DMS153 treated with DMSO at 0.1 percent for 48 hours (cell line): ENCODE measurements at regions not wholly inside any gene's neighbourhood (a gene's known extent, or its start where the extent isn't known, plus 50 kb on each side); places are given as distances from the start of the nearest gene placed in this dataset.

Source experiments
- DNase-seq: peaks from one replicate; lab custom pipeline; 2025; ENCODE audit not compliant: unreplicated experiment; lab: John Stamatoyannopoulos, UW

GRCh38 chr2:19723021-19723420 is 178.8 kb downstream of the TTC32 start:
- no peak for DNase-seq

GRCh38 chr2:19722531-19722971 is 179.2 kb downstream of the TTC32 start:
- DNase-seq, result no peak

DNA sequence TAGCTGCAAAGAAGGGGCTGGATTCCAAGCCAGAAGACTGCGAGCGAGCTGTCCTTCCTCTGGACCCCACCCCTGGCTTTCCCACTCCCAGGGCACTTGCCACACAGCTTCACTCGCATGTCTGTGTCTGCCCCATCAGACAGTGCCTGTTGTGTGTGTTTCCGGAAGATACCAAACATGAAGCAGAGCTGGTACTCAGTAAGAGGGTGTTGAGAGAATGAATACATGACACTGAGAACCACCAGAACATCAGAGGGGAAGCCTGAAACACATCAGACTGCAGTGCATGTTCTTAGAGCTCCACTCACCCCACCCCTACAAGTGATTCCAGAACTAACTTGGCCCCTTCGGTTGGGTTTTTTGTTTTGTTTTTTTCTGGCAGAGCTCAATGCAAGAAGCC is 181.5 kb downstream of the TTC32 start:
- no peak for DNase-seq

- no peak for DNase-seq
Observed at GRCh38 chr2:19719540-19719939, 182.2 kb downstream of the TTC32 start.

GRCh38 chr2:19717446-19717845 is 184.3 kb downstream of the TTC32 start:
- no peak for DNase-seq

GRCh38 chr2:19714926-19715325 is 186.9 kb downstream of the TTC32 start:
- DNase-seq, result no peak

DNA sequence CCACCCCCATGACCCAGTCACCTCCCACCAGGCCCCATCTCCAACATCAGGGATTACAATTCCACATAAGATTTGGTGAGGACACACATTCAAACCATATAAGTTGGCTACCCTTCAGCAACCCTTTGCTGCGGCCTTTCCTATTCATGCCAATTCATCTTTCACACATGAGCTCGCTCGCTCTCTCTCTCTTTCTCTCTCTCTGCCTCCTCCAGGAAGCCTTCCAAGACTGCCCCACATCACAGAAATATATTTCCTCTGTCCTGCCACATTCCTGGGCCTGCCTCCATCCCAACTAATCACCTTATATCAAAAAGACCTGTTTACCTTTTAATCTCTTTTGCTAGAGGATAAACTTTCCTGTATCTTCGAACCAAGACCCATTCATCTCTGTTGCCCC is 188.9 kb downstream of the TTC32 start:
- no peak for DNase-seq

GRCh38 chr2:19711470-19712372 is 190.1 kb downstream of the TTC32 start:
- DNase-seq, result peak; percentile 24

DNA sequence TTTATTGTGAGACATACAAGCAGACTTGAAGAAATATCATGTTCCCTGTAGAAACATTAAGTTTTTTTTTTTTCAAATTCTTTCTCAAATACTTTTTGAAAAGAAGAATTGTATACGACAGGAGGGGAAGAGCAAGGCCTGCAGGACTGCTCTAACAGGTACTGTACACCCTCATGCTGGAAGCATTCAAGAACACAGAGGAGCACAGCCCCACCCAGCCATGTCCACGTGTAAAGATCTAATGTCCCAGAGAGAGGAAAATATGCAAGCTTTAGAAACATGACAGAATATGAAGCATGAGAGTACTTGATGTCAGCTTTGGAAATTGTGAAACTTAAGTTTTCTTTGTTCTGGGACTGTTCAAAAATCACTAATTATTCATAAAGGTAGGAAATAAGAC is 191.6 kb downstream of the TTC32 start:
- DNase-seq, result no peak

DNA sequence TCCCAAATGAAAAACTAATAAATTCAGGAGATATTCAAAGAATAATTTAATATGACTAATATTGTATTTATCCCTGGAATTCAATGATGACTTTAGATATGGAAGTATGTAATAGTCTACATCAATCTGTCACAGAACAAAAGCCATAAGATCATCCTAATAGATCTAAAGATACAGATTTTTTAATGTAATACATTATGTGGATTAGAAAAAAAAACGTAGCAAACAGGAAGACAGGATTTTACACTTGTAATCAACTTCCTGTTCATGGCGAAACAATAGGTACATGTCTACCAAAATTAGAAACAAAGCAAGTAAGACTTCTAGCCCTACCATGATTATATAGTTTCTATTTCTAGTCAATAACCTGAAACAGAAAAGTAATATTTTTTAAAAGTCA is 192.2 kb downstream of the TTC32 start:
- DNase-seq, result no peak

DNA sequence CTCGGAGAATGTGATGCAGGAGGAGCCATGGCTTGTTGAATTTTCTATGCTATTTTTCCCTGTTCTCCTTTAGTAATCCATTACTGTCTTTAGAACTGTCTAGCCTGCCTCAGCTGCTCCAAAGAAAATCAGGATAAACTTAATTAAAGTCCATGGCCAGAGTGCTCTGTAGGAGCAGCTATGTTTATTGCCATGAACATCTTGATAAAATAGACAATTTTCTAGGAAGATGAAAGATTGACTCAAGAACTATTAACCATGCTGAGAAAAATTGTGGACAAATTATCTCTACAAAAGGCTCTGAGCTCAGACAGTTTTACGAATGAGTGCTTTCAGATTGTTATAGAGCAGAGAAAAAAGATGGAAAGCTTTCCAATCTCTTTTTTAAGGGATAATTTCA is 193.0 kb downstream of the TTC32 start:
- no peak for DNase-seq

DNA sequence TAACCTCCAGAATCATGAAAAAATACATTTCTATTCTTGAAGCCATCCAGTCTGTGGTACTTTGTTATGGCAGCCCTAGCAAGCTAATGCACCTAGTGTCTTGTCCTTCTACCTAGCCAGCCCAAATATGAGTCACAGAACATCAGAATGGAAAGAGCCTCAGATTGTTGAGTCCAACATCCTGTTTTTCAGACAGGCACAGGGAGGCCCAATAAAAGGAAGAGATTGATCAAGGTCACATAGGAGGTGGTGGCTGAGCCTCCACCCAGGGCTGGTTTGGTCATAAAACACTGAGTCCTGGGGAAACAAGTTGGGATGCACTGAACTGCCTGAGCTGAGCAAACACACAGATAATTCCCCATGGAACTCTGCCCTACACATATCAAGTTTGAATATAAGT is 195.5 kb downstream of the TTC32 start:
- DNase-seq, result no peak

- no peak for DNase-seq
Observed at GRCh38 chr2:19702267-19702666, 199.5 kb downstream of the TTC32 start.

- no peak for DNase-seq
Observed at GRCh38 chr2:19700861-19701585, 200.8 kb downstream of the TTC32 start.

DNA sequence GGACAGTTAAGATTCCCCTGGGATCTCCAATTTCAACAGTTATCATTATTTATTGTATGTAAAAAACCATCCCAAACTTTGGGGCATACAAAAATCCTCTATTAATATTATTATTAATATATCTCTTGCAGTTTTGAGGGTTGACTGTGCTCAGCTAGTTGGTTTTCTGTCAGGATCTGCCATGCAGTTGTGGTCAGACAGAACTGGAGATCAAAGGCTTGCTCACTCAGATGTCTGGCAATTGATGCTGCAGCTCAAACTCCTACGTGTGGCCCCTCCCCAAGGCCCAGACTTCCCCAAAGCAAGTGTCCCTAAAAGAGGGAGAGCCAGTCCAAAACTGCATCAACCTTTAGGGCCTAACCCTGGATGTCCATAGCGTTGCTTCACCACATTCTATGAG is 204.7 kb downstream of the TTC32 start:
- no peak for DNase-seq

DNA sequence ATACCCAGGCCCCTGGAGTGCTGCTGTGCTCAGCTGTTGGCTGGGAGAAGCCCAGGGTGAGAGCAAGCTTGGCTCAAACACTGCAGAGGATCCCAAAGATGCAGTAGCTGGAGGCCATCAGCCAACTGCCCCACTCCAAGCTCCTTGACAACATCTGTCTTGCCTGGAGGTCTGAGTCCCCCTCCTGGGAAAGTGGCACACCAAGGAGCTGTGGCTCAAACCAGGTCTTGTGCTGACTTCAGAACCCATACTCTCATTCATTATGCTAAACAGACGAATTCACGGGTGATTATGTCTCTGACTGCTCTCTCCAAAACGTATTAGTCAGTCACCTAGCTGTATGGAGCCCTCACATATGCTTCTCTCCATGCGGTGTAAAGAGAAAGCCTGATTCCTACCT is 206.1 kb downstream of the TTC32 start:
- DNase-seq, result no peak

DNA sequence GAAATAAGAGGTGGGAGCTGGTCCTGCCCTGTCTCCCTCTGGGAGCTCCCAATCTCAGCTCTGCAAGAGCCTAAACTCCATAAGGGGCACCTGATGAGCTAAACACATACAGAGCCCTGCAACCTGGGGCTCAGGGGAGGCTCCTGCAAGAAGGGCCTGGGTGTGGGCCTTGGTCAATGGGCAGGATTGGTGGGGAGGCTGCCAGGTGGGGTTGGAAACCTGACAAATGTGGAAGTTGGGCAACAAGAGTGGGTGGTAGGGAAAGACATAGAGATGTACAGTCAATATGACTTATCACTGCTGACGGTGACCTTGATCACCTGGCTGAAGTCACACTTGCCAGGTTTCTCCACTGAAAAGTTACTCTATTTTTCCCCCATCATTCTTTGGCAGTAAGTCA is 209.9 kb downstream of the TTC32 start:
- no peak for DNase-seq

DNA sequence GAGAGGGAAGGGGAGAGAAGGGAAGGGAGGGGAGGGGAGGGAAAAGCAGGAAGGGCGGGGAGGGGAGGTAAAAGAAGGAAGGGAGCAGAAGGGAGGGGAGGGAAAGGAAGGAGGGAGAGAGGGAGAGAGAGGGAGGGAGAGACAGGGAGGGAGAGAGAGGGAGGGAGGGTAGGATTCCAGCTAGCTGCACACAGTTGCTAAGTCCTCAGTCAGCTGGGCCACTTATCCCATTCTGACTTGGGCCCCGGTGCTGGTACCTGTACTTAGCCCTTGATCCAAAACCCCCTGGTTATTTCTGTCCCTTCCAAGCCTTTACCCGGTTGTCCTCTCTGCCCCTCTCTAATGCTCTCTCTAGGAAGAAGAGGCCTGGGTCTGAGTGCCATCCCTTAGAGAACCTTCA is 211.4 kb downstream of the TTC32 start:
- no peak for DNase-seq

DNA sequence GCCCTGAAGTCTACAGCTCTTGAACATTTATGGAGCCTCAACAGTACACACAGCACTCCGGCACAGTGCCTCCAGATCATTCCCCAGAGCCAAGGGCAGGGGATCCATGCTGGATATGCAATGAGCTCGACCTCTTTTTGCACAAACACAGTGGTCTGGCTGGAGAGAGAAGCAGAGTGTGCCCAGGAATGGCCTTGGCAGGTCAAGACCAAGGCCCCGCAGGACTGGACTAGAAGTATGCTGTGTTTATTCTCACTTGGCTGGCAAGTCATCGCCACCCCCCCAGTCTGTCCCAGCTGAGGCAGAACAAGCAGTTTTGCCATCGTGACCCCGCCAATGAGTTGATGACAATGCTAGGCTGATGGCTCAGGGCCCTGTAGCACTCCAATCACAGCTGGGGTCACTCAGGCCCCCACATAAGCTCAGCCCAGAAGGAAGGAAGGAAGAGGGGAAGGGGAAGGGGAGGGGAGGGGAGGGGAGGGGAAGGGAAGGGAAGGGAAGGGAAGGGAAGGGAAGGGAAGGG is 212.1 kb downstream of the TTC32 start:
- no peak for DNase-seq

DNA sequence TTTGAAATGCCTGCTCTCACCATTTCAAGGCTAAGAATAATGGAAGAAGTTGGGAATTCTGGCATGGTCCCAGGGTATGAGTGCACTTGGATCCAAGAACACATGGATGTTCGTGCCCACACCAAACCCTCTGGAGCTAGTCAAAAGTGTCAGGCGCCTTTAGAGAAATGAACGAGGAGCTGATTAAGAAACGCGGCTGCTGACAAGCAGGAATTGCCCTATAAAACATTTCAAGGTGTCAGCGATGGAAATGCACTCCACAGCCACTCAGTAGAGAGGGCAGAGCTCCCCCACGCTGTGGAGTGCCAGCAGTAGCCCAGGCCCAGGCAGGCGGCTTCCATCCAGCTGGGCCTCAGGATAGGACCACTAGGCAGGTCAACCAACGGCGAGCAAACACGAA is 213.7 kb downstream of the TTC32 start:
- no peak for DNase-seq

DNA sequence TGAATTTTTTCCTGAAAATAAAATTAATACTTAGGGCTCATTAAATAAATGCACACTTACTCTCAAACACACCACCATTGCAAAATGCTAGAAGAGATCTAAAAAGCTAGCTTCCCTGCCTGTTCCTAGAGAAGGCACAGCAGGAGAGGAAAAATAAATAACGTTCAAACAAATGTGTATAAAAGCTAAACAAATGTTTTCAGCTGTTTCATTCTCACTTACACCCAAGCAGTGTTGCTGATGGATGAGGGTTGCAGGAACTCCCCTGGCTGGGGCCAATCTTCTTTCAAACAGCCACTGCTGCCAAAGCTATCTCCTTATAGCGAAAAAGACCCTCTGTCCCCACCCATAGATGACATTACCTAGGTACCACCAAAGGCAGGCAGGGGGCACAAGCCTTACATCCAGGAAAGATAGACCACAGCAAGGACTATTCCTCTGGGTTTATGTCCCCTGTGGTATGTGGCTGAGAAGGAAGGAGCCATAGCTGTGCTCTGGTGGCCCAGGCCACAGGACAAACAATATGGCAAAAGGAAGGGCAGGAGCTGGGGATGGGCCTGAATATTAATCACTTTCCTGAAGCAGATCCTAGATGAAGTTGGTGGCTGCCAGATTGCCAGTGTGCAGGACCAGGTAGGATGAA is 214.6 kb downstream of the TTC32 start:
- no peak for DNase-seq

GRCh38 chr2:19686439-19686838 is 215.3 kb downstream of the TTC32 start:
- DNase-seq, result no peak
